ENCODE measurements at regions not wholly inside any gene's neighbourhood (a gene's known extent, or its start where the extent isn't known, plus 50 kb on each side); places are given as distances from the start of the nearest gene placed in this dataset.

- TF ChIP-seq E2F1 (CRISPR knock-in tag; IDR thresholded peaks at IDR 0.05) (no peak), EMX1 (CRISPR knock-in tag; IDR thresholded peaks at IDR 0.05) (no peak), USF2 (CRISPR knock-in tag; IDR thresholded peaks at IDR 0.05) (no peak), TEAD4 (CRISPR knock-in tag; IDR thresholded peaks at IDR 0.05) (no peak)
These were observed 118.7 kb upstream of the MYOCD start for GRCh38 chr17:12546983-12547382.

Measured in WTC11 (cell line).